Transverse colon (tissue), 3 donors: ENCODE measurements at regions not wholly inside any gene's neighbourhood (a gene's known extent, or its start where the extent isn't known, plus 50 kb on each side); places are given as distances from the start of the nearest gene placed in this dataset.

Experiments
- CTCF ChIP-seq, 5 experiments: fragments of 200-600 bp in 3 of 5; fragments of 450-650 bp in 2 of 5; sonication (generic) in 3 of 5; IDR thresholded peaks; 1 replicate in 2 of 5; 2 replicates in 3 of 5; pipeline ENCODE4 v1.5.1; 2016 to 2017; ENCODE audit warnings: antibody characterized with exemption in 5 of 5, inconsistent platforms in 3 of 5, mild to moderate bottlenecking in 2 of 5, moderate library complexity in 1 of 5
- POLR2A ChIP-seq: fragments of 450-650 bp; IDR thresholded peaks from one replicate; pipeline ENCODE4 v1.6.1; 2016; ENCODE audit warnings: antibody characterized with exemption, mild to moderate bottlenecking, moderate library complexity

- TF ChIP-seq CTCF (IDR thresholded peaks at IDR 0.05) = no peak
- no peak for TF ChIP-seq POLR2A
These were observed 484.5 kb downstream of the COG6 start for GRCh38 chr13:40139896-40140520.
